ENCODE measurements at regions not wholly inside any gene's neighbourhood (a gene's known extent, or its start where the extent isn't known, plus 50 kb on each side); places are given as distances from the start of the nearest gene placed in this dataset.

DNA sequence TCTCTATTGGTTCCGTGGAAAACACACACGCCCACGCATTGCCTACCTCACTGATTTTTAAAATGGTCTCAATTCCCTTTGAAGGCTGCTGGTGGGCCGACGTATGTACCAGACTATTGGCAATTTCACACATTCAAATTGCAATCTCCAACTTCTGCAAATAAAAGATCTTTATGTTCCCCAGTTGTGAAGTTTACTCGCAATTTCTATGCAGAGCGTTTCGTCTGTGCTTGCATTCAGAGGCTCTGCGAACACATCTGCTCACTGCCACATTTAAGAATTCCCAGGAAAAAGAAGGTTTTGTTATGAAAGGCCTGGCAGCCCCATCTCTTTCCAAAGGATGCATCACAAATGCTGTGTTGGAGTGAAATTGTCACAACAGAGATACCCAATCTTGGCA, 288.0 kb upstream of the KAZN start:
- Histone ChIP-seq H3K27me3 (replicated peaks; ENCODE audit: insufficient read depth, low read depth, low read length, poor library complexity) (no peaks in the 10 kb centered on the region), H3K36me3 (ENCODE audit: insufficient read depth, low read length, poor library complexity, severe bottlenecking) (no peaks in the 10 kb centered on the region), H3K4me1 (ENCODE audit: insufficient read depth, low read length, poor library complexity, severe bottlenecking) (no peaks in the 10 kb centered on the region), H3K9me3 (ENCODE audit: low read depth, low read length, poor library complexity, severe bottlenecking) (no peaks in the 10 kb centered on the region), H3K4me3 (ENCODE audit: low read depth, low read length, poor library complexity, severe bottlenecking) (no peak overlapping the region), H3K27ac (ENCODE audit: low read depth, low read length, poor library complexity, severe bottlenecking) (no peak overlapping the region)
- CTCF ChIA-PET, result no interaction called here
- DNase-seq (ENCODE audit: low spot score), result no peak
- BruUV-seq (replicated peaks), result no TSS peak
- no peak for TF ChIP-seq EZH2 (IDR thresholded peaks at IDR 0.05; ENCODE audit: borderline replicate concordance, low read depth, low read length, poor library complexity, severe bottlenecking)
- no peak for TF ChIP-seq CTCF (conservative IDR thresholded peaks at IDR 0.05; ENCODE audit: low read depth, low read length)
- POLR2A ChIA-PET (ENCODE audit: low non-redundant PET), result no interaction called here
- intact Hi-C loops (cut with micrococcal nuclease; ENCODE audit: unreplicated experiment), result no loop called here

GRCh38 chr1:14313731-14314431, 284.6 kb upstream of the KAZN start:
- intact Hi-C loops (cut with micrococcal nuclease; ENCODE audit: unreplicated experiment), result no loop called here
- CTCF ChIA-PET, result no interaction called here
- TF ChIP-seq EZH2 (IDR thresholded peaks at IDR 0.05; ENCODE audit: borderline replicate concordance, low read depth, low read length, poor library complexity, severe bottlenecking), result no peak
- no peak for TF ChIP-seq CTCF (conservative IDR thresholded peaks at IDR 0.05; ENCODE audit: low read depth, low read length)

GRCh38 chr1:14318830-14319229, 279.7 kb upstream of the KAZN start:
- Histone ChIP-seq H3K4me1 (ENCODE audit: insufficient read depth, low read length, poor library complexity, severe bottlenecking) (no peaks in the 10 kb centered on the region), H3K36me3 (ENCODE audit: insufficient read depth, low read length, poor library complexity, severe bottlenecking) (no peaks in the 10 kb centered on the region), H3K27ac (ENCODE audit: low read depth, low read length, poor library complexity, severe bottlenecking) (no peak overlapping the region), H3K27me3 (replicated peaks; ENCODE audit: insufficient read depth, low read depth, low read length, poor library complexity) (peaks cover 8% of the 10 kb centered on the region), H3K9me3 (ENCODE audit: low read depth, low read length, poor library complexity, severe bottlenecking) (no peaks in the 10 kb centered on the region), H3K4me3 (ENCODE audit: low read depth, low read length, poor library complexity, severe bottlenecking) (no peak overlapping the region)
- TF ChIP-seq CTCF (conservative IDR thresholded peaks at IDR 0.05; ENCODE audit: low read depth, low read length), result no peak
- TF ChIP-seq EZH2 (IDR thresholded peaks at IDR 0.05; ENCODE audit: borderline replicate concordance, low read depth, low read length, poor library complexity, severe bottlenecking), result no peak
- ChIA-PET CTCF (no interaction called here), POLR2A (ENCODE audit: low non-redundant PET) (no interaction called here)
- intact Hi-C loops (cut with micrococcal nuclease; ENCODE audit: unreplicated experiment), result no loop called here
- no TSS peak for BruUV-seq (replicated peaks)
- no peak for DNase-seq (ENCODE audit: low spot score)

More at GRCh38 chr1:14313731-14314431, 284.6 kb upstream of the KAZN start:
- POLR2A ChIA-PET (ENCODE audit: low non-redundant PET), result no interaction called here
- no peak overlapping the region for H3K27ac ChIP-seq (ENCODE audit: low read depth, low read length, poor library complexity, severe bottlenecking)
- H3K9me3 ChIP-seq (ENCODE audit: low read depth, low read length, poor library complexity, severe bottlenecking), result no peaks in the 10 kb centered on the region
- no TSS peak for BruUV-seq (replicated peaks)
- H3K4me3 ChIP-seq (ENCODE audit: low read depth, low read length, poor library complexity, severe bottlenecking), result no peak overlapping the region
- peaks cover 4% of the 10 kb centered on the region for H3K27me3 ChIP-seq (replicated peaks; ENCODE audit: insufficient read depth, low read depth, low read length, poor library complexity)
- no peaks in the 10 kb centered on the region for H3K36me3 ChIP-seq (ENCODE audit: insufficient read depth, low read length, poor library complexity, severe bottlenecking)
- no peaks in the 10 kb centered on the region for H3K4me1 ChIP-seq (ENCODE audit: insufficient read depth, low read length, poor library complexity, severe bottlenecking)
- DNase-seq (ENCODE audit: low spot score), result no peak

Data from A673 (cell line).